SK-N-SH (cell line): ENCODE measurements at regions not wholly inside any gene's neighbourhood (a gene's known extent, or its start where the extent isn't known, plus 50 kb on each side); places are given as distances from the start of the nearest gene placed in this dataset.

ENCODE experiments used
- CTCF ChIA-PET: fragments of 300-600, 350-600 bp; formaldehyde crosslinking; extraction: SDS; loops from one replicate; lab custom pipeline; 2021; lab: Yijun Ruan, JAX
- POLR2A ChIA-PET: fragments of 350-600 bp; sonication (Branson Sonifier 250); formaldehyde crosslinking; extraction: SDS; loops from one replicate; lab custom pipeline; 2020; ENCODE audit warnings: antibody characterized with exemption, inconsistent platforms; lab: Yijun Ruan, JAX
- DNase-seq: peaks from one replicate; pipeline ENCODE4 v3.0.0; 2012
- H2AFZ ChIP-seq: fragments of 200-600 bp; sonication (generic); 2 replicates; pipeline ENCODE4 v1.8.1; 2016; ENCODE audit warnings: antibody characterized with exemption, mild to moderate bottlenecking, low read depth
- H3F3A ChIP-seq: fragments of 200-600 bp; sonication (generic); replicated peaks from 2 replicates; pipeline ENCODE3; 2016; ENCODE audit warnings: antibody characterized with exemption, mild to moderate bottlenecking; ENCODE audit not compliant: insufficient read depth
- H3K27ac ChIP-seq, 2 experiments: fragments of 200-500 bp in 1 of 2; fragments of 200-600 bp in 1 of 2; sonication (Bioruptor generic) in 1 of 2; sonication (generic), shearing (Covaris generic) in 1 of 2; 2 replicates each; pipeline versions ENCODE4 v1.5.1 to v1.6.1; 2014 to 2016; ENCODE audit warnings: low read depth in 2 of 2, inconsistent platforms in 1 of 2, low read length in 1 of 2, mild to moderate bottlenecking in 1 of 2, mixed read lengths in 1 of 2
- H3K27me3 ChIP-seq: fragments of 200-600 bp; sonication (generic), shearing (Covaris generic); 2 replicates; pipeline ENCODE4 v1.6.1; 2016; ENCODE audit warnings: mixed run types; ENCODE audit not compliant: insufficient read depth
- H3K36me3 ChIP-seq, 2 experiments: fragments of 200-500 bp in 1 of 2; fragments of 200-600 bp in 1 of 2; sonication (Bioruptor generic) in 1 of 2; sonication (generic) in 1 of 2; replicated peaks in 1 of 2; 2 replicates each; pipeline versions ENCODE3 to v1.5.1; 2014 to 2016; ENCODE audit warnings: low read length in 1 of 2, mild to moderate bottlenecking in 1 of 2; ENCODE audit not compliant: insufficient read depth in 2 of 2, control insufficient read depth in 1 of 2
- H3K4me1 ChIP-seq, 2 experiments: fragments of 200-500 bp in 1 of 2; fragments of 200-600 bp in 1 of 2; sonication (Bioruptor generic) in 1 of 2; sonication (generic), shearing (Covaris generic) in 1 of 2; 2 replicates each; pipeline versions ENCODE4 v1.5.1 to v1.6.1; 2014 to 2016; ENCODE audit warnings: low read depth in 1 of 2, low read length in 1 of 2, mixed run types in 1 of 2; ENCODE audit not compliant: insufficient read depth in 2 of 2, control insufficient read depth in 1 of 2
- H3K4me2 ChIP-seq: fragments of 200-600 bp; sonication (generic), shearing (Covaris generic); 2 replicates; pipeline ENCODE4 v1.6.1; 2017; ENCODE audit warnings: mixed run types
- H3K4me3 ChIP-seq, 2 experiments: fragments of 200-500 bp in 1 of 2; fragments of 200-600 bp in 1 of 2; sonication (Bioruptor generic) in 1 of 2; sonication (generic), shearing (Covaris generic) in 1 of 2; 2 replicates each; pipeline versions ENCODE4 v1.5.1 to v1.8.1; 2014 to 2016; ENCODE audit warnings: low read depth in 2 of 2, inconsistent platforms in 1 of 2, low read length in 1 of 2, mild to moderate bottlenecking in 1 of 2, mixed read lengths in 1 of 2, moderate library complexity in 1 of 2
- H3K79me2 ChIP-seq: fragments of 200-600 bp; sonication (generic); 2 replicates; pipeline ENCODE4 v1.8.1; 2017; ENCODE audit warnings: mild to moderate bottlenecking; ENCODE audit not compliant: insufficient read depth
- H3K9ac ChIP-seq: fragments of 200-600 bp; sonication (generic); 2 replicates; pipeline ENCODE4 v1.6.1; 2017; ENCODE audit warnings: mixed run types
- H3K9me2 ChIP-seq: fragments of 200-600 bp; sonication (generic); 2 replicates; pipeline ENCODE4 v1.6.1; 2017; ENCODE audit warnings: mixed run types
- H3K9me3 ChIP-seq: fragments of 200-600 bp; sonication (generic); 2 replicates; pipeline ENCODE4 v1.6.1; 2017; ENCODE audit warnings: mixed run types, mild to moderate bottlenecking, moderate library complexity
- H4K20me1 ChIP-seq: fragments of 200-600 bp; sonication (generic); 2 replicates; pipeline ENCODE4 v1.6.1; 2017; ENCODE audit warnings: mild to moderate bottlenecking, mixed run types; ENCODE audit not compliant: insufficient read depth
- EP300 ChIP-seq, 2 experiments: IDR thresholded peaks; 2 replicates each; pipeline versions ENCODE4 v1.4.0 to v1.6.1; 2012; ENCODE audit warnings: borderline replicate concordance in 1 of 2, low read depth in 1 of 2, low read length in 1 of 2
- EZH2phosphoT487 ChIP-seq: fragments of 200-600 bp; sonication (generic); IDR thresholded peaks from 2 replicates; pipeline ENCODE4 v1.6.1; 2017; ENCODE audit warnings: low read depth, mixed run types, mild to moderate bottlenecking, antibody characterized with exemption, moderate library complexity, borderline replicate concordance
- FOXM1 ChIP-seq: IDR thresholded peaks from 2 replicates; pipeline ENCODE4 v1.4.0; 2012; ENCODE audit warnings: low read depth, mild to moderate bottlenecking
- MEF2A ChIP-seq: IDR thresholded peaks from 2 replicates; pipeline ENCODE4 v1.4.0; 2012; ENCODE audit warnings: low read depth, borderline replicate concordance
- MXI1 ChIP-seq: IDR thresholded peaks from 2 replicates; pipeline ENCODE4 v1.6.1; 2012; ENCODE audit warnings: mild to moderate bottlenecking, low read depth, low read length, improper control_type of control experiment
- RAD21 ChIP-seq: IDR thresholded peaks from 2 replicates; pipeline ENCODE4 v1.6.1; 2012; ENCODE audit warnings: mild to moderate bottlenecking, low read length
- RFX5 ChIP-seq: IDR thresholded peaks from 2 replicates; pipeline ENCODE4 v1.6.1; 2012; ENCODE audit warnings: mild to moderate bottlenecking, improper control_type of control experiment, low read length
- RXRA ChIP-seq: IDR thresholded peaks from 2 replicates; pipeline ENCODE4 v1.4.0; 2012; ENCODE audit warnings: low read depth, mild to moderate bottlenecking, borderline replicate concordance
- SMC3 ChIP-seq: IDR thresholded peaks from 2 replicates; pipeline ENCODE4 v1.6.1; 2012; ENCODE audit warnings: low read depth, low read length, improper control_type of control experiment
- USF2 ChIP-seq: fragments of 150-350 bp; IDR thresholded peaks from 2 replicates; pipeline ENCODE4 v1.6.1; 2017; ENCODE audit warnings: antibody characterized with exemption, low read length, low read depth, borderline replicate concordance
- ZBTB33 ChIP-seq: IDR thresholded peaks from 2 replicates; pipeline ENCODE4 v1.4.0; 2012; ENCODE audit warnings: low read depth, borderline replicate concordance
- WGBS: methylation state at CpG from one replicate; pipeline ENCODE4 v1.1.6; 2017; ENCODE audit warnings: low lambda C conversion rate; 5-methylcytosine and 5-hydroxymethylcytosine counted together
- TF ChIP-seq, protein P1 (sequence below): IDR thresholded peaks from 2 replicates; pipeline ENCODE4 v1.4.0; 2012; ENCODE audit warnings: low read depth, borderline replicate concordance
- TF ChIP-seq, protein P2 (sequence below): IDR thresholded peaks from 2 replicates; pipeline ENCODE4 v1.6.1; 2012; ENCODE audit warnings: mild to moderate bottlenecking, low read depth, low read length, moderate library complexity

- TF ChIP-seq EP300 (IDR thresholded peaks at IDR 0.05; ENCODE audit: borderline replicate concordance in 1 of 2, low read depth in 1 of 2, low read length in 1 of 2) (no peak), MXI1 (no peak), FOXM1 (no peak)
- TF ChIP-seq, protein P1, sequence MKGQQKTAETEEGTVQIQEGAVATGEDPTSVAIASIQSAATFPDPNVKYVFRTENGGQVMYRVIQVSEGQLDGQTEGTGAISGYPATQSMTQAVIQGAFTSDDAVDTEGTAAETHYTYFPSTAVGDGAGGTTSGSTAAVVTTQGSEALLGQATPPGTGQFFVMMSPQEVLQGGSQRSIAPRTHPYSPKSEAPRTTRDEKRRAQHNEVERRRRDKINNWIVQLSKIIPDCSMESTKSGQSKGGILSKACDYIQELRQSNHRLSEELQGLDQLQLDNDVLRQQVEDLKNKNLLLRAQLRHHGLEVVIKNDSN, result no peak
Observed at GRCh38 chr11:101277036-101277435, 147.4 kb upstream of the PGR start (continued).

- H3K4me2 ChIP-seq, result no peak overlapping the region
- no peaks in the 10 kb centered on the region for H3K79me2 ChIP-seq
- H3K4me3 ChIP-seq, result no peak overlapping the region
- no peak overlapping the region for H3K27ac ChIP-seq
- ChIA-PET POLR2A (no interaction called here), CTCF (interaction anchor here (0.7 kb wide), 2 partner anchors 14 to 1104 kb away, joined by 3 read pairs; no protein-coding TSS in a partner anchor)
- no peak overlapping the region for H3K9ac ChIP-seq
- no peak for TF ChIP-seq EP300 (IDR thresholded peaks at IDR 0.05; ENCODE audit: borderline replicate concordance in 1 of 2, low read depth in 1 of 2, low read length in 1 of 2)
- no peak for TF ChIP-seq SMC3
- no peak for TF ChIP-seq MXI1
- no peak for TF ChIP-seq RFX5
- TF ChIP-seq EZH2phosphoT487, result no peak
- TF ChIP-seq RXRA, result no peak
- TF ChIP-seq ZBTB33, result no peak
- no peaks in the 10 kb centered on the region for H4K20me1 ChIP-seq
- no peaks in the 10 kb centered on the region for H3K36me3 ChIP-seq
- H3K4me1 ChIP-seq, result no peaks in the 10 kb centered on the region
- H3F3A ChIP-seq, result no peaks in the 10 kb centered on the region
- H3K9me2 ChIP-seq, result no peaks in the 10 kb centered on the region
- H2AFZ ChIP-seq, result no peak overlapping the region
- DNase-seq, result no peak
- WGBS, result 3% methylated on average over 3 of the region's 3 CpGs
- H3K9me3 ChIP-seq, result no peaks in the 10 kb centered on the region
- H3K27me3 ChIP-seq, result no peaks in the 10 kb centered on the region
Observed at GRCh38 chr11:101269990-101270660, 140.5 kb upstream of the PGR start.

- Histone ChIP-seq H3K79me2 (no peaks in the 10 kb centered on the region), H2AFZ (no peak overlapping the region), H3K4me2 (no peak overlapping the region), H3K36me3 (no peaks in the 10 kb centered on the region), H3K9ac (no peak overlapping the region), H3F3A (no peaks in the 10 kb centered on the region), H3K4me1 (no peaks in the 10 kb centered on the region), H3K4me3 (no peak overlapping the region), H3K27me3 (no peaks in the 10 kb centered on the region), H4K20me1 (no peaks in the 10 kb centered on the region), H3K27ac (no peak overlapping the region), H3K9me3 (no peaks in the 10 kb centered on the region), H3K9me2 (no peaks in the 10 kb centered on the region)
- 2% methylated on average over 2 of the region's 2 CpGs for whole genome bisulfite sequencing
- ChIA-PET POLR2A (no interaction called here), CTCF (no interaction called here)
- DNase-seq, result no peak
- no peak for TF ChIP-seq MEF2A
- TF ChIP-seq ZBTB33, result no peak
- TF ChIP-seq, protein P2, sequence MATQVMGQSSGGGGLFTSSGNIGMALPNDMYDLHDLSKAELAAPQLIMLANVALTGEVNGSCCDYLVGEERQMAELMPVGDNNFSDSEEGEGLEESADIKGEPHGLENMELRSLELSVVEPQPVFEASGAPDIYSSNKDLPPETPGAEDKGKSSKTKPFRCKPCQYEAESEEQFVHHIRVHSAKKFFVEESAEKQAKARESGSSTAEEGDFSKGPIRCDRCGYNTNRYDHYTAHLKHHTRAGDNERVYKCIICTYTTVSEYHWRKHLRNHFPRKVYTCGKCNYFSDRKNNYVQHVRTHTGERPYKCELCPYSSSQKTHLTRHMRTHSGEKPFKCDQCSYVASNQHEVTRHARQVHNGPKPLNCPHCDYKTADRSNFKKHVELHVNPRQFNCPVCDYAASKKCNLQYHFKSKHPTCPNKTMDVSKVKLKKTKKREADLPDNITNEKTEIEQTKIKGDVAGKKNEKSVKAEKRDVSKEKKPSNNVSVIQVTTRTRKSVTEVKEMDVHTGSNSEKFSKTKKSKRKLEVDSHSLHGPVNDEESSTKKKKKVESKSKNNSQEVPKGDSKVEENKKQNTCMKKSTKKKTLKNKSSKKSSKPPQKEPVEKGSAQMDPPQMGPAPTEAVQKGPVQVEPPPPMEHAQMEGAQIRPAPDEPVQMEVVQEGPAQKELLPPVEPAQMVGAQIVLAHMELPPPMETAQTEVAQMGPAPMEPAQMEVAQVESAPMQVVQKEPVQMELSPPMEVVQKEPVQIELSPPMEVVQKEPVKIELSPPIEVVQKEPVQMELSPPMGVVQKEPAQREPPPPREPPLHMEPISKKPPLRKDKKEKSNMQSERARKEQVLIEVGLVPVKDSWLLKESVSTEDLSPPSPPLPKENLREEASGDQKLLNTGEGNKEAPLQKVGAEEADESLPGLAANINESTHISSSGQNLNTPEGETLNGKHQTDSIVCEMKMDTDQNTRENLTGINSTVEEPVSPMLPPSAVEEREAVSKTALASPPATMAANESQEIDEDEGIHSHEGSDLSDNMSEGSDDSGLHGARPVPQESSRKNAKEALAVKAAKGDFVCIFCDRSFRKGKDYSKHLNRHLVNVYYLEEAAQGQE, result no peak
- TF ChIP-seq USF2, result no peak
- TF ChIP-seq RAD21, result no peak
Observed at GRCh38 chr11:101269390-101269789, 139.8 kb upstream of the PGR start.
